CMK (cell line): ENCODE measurements at regions not wholly inside any gene's neighbourhood (a gene's known extent, or its start where the extent isn't known, plus 50 kb on each side); places are given as distances from the start of the nearest gene placed in this dataset.

Source experiments
- DNase-seq: peaks from one replicate; pipeline ENCODE4 v3.0.0-alpha.2; 2010; ENCODE audit warnings: low read depth

DNA sequence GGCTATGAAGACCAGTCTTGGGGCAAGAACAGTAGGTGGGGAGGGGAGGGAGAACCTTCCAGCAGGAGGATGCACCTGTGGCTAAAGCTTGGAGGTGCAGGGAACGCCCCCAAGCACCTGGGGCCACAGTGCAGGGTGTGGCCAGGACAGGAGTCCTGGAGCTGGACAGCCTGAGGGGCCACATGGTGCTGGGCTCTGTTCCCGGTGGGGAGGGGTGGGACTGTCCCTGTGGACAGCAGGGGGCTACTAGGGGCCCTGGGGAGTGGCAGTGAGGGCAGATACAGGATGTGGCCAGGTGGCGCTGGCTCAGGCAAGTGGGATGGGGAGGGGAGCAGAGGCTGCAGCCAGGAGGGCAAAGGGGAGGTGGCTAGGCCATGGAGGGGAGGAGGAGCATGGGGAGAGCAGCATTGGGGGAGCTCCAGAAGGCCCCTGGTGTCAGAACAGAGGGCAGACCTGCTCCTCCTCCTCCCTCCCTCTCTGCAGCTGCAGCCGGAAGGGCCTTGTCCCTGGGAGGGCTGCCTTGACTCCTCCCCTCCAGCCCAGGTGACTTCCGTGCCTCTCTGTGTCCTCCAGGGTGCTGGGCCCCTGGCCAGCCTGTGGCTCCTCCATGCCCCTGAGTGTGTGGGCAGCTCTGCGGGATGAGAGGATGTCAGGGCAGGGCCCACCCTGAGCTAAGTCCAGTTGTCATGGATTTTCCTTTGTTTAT is 68.4 kb upstream of the DLK1 start:
- no peak for DNase-seq

DNA sequence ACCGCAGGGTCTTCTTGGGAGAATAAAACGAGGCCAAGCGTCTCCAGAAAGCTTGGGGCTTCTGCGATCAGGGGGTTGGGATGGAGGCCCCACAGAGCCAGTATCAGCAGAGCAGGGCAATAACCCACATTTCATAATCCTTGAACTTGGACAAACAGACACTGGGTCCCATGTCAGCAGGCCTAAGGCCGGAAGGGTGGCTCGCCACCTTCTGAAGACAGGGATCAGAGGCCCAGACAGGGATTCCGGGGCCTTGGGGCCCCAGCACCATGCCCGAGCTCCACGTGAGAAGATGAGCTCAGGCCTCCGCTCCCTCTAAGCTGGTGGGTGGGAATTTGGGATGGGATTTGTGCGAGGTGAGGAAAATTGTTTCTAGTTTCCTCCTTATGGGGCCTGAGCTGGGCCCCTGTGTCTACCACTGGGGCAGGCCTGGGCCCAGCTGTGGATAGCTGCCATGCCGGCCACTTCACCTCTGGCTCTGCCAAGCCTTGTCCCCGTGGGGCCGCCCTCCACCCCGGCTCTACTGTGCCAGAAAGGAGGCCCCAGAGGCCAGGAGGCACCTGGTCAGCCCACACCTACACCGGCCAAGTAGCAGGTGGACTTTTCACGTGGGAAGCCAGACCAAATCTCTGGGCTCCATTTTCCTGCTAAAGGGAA is 67.2 kb upstream of the DLK1 start:
- DNase-seq, result no peak

DNA sequence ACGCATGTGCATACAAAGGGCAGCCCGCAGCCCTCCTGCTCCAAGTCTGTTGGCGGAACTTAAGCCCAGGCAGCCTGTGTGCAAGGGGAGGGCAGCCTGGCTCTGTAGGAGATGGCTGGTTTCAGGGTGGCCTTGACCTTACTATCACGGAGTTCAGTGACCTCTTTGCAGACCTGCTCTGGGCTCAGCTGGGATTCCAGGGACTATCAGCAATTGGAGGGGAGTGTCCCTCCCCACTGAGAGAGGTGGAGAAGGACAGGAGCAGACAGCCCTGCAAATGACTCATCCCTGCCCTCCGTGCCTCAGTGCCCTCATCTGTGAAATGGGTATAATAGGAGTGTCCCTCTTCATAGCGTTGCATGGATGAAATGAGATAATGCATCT is 66.2 kb upstream of the DLK1 start:
- no peak for DNase-seq

DNA sequence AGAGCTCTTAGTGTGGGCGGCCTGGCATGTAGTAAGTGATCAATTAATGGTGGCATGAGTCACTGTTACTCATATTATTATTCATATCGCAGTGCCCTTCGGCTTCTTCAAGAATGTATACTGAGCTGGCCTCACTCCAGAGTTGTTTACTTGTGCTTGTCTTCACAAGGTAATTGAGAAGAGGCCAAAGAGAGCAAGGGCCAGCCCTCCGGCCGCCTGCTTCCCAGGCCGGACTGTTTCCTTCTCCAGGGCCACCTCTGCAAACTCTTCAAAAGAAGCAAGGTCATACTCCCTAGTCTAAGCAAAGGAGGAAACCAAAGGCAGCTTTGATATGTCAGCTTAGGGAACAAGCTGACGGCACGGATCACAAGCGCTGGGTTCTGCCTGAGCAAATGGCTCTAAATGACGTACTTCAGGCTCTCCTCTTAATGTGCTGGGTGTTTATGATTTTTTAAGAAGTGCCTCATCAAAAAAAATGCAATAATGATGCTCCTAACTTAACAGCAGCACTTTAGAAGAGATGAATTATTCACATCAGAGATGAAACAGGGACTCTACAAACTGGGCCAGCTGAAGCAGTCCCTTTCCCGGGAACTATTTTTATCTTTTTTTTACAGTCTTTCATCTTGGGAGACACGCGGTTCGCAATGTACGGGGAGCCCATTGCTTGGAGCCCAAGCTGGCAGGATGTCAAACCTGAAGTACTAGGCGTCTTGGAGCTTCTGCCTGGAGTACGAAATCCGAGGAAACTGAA is 65.6 kb upstream of the DLK1 start:
- no peak for DNase-seq

DNA sequence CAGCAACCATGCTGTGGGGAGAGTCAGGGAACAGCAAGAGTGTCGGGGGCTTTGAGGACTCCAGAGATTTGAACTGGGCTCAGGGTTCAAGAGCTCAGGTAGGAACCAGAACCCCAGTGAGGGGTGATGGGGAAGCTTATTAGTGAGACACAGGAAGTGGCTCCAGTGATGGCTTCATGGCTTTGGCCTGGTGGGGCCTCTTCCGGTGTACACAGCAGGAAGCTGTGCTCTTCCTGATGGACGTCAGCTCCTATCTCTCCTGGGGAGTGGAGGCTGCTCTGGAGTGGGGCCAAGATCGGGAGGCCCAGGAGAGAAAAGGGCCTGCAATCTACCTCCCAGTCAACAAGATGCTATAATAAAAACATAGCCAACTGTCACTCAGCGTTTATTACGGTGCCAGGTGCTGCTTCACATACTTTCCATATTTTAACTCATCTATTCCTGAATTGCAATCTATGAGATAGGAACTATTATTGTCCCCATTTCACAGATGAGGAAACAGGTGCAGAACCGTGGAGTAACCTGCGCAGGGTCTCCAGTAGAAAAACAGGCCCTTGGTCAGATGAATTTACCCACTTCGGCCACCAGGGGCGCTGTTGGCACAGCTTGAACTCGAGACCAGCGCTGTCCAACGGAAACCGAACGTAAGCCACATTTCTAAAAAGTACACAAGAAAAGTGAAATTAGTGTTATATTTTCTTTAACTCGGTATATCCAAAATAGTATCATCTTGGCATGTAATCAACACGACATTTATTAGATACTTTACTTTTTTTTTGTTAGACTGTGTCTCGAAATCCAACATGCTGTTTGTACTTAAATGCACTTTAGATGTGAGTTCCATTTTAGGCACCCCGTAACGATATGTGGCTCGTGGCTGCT is 63.6 kb upstream of the DLK1 start:
- peak; percentile 84 for DNase-seq

DNA sequence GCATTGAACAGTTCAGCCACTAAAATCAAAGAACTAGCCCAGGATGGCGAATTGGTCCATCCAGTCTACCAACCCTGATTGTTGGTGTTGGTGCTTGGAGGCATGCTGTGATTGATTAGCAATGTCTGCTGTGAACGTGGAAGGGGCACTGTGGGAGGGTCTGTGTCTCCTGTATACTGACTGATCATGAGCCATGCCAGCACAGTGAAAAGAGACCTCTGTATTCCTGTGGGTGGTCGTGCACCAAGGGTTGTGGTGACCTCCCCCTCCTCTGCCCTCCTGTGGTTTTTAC is 63.0 kb upstream of the DLK1 start:
- no peak for DNase-seq

DNA sequence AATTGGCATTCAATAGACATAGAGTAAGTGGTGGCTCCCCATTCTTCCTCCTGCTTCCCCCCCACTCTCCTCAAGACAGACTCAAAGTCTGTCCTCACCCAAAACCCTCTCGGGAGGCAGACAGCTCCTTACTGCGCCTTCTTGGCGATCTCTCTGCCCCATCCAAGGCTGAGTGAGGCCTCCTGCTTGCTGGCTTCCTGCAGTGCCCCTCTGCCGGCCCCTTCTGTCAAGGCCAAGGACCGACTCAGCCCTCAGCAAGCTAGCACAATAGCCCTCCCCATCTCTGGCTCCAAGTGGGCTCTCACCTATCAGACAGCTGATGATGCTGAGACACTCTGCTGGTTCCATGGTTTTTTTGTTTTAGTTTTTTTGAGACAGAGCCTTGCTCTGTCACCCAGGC is 62.5 kb upstream of the DLK1 start:
- DNase-seq, result no peak

DNA sequence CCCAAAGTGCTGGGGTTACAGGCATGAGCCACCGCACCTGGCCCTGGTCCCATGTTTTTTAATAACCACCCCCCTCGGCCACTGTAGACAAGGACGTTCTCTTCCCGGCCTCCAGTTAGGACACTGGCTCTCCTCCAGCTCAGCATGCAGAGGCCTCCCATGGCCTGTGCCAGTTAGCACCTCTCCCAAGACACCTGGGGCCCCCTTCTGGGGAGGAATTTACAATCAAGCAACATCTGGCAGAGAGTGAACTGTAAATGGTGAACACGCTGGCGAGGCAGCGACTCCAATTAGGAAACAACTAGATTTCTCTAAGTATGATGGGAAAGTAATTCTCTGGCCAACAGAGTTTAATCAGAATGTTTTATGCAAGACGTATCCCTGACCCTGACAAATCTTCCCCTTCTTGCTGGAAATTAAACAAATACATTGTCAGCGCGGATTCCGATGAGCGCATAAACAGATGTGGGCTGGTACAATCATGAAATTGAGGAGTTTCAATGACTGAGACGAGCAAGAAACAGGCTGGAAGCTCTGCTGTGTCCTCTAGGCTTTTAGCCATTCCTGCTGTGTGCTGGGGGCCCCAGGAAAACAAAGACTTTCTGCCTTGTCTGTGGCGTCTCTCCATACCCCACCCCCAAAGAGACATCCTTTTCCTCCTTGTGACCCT is 61.7 kb upstream of the DLK1 start:
- DNase-seq, result no peak

DNA sequence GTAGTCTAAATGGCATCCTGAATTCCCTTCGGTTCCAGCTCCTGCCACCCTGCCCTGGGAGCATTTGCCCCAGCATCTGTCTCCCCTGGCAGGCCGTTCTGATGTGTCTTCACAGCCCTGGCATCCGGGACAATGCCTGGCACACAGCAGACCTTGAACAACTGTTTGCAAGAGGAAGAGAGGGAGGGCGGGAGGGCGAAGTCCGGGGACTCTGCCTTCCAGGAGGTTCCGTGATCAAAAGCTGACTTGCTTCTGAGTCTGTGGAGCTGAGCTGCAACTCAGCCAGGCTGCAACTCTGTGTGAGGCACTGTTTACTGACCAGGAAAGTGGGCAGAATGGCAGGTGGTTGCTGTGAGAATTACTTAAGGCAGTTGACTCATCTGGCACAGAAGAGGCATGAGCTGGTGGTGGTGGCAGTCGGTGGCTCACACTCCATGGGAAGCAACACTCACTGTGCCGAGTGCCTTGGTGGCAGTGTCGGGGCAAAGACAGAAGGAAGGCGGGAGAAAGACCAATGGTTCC is 61.1 kb upstream of the DLK1 start:
- no peak for DNase-seq

DNA sequence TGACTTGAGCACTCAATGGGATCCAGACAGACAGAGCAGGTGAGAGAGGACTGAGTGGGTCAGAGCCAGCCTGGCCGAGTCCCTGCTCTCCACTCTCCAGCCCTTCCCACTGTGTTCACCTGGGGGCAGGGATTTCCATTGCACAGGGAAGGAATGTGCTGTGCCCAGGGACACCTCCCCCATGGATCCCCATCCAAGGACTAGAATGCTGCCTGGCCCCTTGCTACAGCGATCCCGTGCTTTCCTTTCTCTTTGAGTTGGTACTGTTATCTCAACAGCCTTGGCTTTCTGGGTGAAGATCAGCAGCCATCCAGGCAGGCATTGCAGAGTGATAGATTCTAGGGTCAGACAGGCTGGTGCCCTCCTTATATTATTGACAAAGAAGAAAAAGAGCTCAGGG is 60.3 kb upstream of the DLK1 start:
- DNase-seq, result no peak

DNA sequence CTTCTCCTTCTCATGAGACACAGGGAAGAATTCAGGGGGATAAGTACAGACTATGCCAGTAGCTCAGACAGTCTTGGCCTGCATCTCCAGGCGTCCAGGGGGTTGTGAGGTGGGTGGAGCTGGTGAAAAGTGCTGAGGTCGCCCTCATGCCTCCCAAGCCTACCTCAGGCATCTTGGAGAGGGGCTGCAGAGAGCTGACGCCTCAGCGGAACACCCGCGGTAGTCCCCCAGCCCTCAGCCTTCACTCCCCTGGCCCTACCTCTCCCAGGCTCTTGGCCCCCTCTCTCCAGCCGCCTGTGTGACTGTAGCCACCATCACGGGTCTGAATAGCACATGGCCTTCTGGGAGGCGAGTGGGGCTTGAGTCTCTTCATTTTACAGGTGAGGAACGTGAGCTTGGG is 59.8 kb upstream of the DLK1 start:
- no peak for DNase-seq

DNA sequence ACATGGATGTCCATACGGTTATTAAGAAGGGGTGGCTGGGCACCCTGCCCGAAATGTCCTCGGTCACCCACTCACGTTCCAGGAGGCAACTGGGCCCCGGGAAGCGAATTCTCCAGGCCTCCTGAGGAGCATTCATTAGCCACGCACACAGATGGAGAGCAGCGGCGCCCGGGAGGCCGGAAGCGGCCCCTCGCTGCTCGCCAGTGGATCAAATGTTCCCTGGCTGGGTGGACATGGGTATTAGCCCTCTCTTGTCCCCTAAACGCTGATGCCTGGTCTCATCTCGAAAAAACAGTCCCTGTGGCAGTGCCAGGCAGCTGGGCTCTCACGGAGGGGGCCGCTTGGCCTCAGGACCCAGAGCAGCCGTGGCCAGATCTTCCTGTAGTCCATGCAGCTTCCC is 59.0 kb upstream of the DLK1 start:
- no peak for DNase-seq

DNA sequence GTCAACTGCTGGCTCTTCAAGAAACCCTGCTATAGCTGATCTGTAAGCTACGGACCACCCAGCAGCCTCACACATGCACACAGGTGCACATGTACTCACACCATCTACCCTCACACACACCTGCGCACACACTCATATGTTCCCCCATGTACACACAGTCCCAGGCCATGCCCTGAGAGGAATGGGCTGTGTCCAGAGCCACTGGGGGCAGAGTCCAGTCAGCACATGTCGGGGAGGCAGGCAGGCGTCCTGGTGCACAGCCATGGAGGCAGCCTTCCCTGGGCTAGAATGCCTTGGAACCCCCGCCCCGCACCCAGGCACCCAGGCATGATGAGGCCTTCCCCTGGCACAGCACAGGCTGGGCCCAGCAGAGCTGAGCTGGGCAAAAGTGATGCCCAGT is 58.3 kb upstream of the DLK1 start:
- DNase-seq, result no peak

DNA sequence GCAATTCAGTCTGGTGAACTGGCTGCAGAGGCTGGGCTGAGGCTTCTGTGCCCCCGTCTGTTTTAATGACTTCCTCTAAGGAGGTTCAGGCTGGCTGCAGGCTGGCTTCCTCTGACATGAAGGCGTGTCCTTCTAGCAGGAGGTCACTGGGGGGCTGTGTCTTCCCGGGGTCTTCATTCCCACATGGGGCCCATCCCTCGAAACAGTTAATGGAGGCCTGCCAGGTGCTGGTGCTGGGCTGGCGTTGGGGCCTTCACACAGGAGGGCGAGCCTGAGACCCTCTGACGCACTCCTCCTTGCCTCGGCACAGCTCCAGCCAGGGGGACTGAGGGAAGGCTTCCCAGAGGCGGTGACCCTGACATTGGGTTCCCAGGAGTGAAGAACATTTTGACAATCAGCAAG is 57.7 kb upstream of the DLK1 start:
- no peak for DNase-seq

DNA sequence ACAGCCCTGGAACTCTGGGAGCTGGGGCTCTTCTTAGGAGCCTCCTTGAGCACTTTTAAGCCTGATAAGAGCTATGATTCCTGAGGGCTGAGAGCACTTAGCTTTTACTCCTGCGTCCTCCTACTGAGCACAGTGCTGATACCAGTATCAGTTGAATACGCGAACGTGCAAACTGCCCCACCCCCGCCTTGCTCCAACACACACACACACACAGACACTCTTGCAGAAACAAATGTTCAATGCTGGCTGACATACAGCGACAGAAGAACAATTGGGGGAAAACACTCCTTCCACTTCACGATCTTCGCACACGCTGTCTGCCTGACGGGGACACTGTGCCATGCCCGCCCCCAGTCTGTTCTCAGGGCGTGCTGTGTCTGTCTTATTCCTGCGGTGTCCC is 57.2 kb upstream of the DLK1 start:
- no peak for DNase-seq

DNA sequence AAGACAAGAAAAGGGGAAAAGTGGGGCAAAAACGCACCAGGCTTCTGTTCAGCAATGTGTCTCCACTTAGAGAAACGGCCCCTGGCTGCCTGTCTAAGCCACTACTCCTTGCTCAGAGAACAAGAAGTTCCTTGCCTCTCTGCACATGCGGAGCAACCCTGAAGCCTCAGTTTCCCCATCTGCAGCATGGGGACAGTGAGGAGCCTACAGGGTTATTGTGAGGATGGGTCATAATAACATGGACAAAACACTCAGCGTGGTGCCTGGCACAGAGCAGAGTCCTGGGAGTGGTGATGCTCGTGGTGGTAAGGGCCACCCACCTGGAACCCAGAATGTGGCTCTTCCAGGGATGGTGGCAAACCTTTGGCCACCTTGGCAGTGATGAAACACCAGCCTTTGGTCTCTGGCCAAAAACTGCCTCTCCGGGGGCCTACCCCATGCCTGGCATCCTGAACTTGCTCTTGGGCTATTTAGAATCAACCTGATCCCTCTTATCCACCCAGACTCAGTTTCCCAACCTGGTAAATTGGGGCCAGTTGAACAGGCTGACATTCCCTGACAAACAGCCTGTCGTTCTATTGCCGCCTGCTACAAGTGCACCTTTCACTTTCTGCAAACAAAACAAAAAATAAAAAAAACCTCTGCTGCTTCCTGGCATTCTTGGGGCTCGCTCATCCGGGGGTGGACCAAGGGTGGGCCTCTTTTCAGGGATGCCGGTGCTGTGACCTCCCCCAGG is 56.5 kb upstream of the DLK1 start:
- no peak for DNase-seq

DNA sequence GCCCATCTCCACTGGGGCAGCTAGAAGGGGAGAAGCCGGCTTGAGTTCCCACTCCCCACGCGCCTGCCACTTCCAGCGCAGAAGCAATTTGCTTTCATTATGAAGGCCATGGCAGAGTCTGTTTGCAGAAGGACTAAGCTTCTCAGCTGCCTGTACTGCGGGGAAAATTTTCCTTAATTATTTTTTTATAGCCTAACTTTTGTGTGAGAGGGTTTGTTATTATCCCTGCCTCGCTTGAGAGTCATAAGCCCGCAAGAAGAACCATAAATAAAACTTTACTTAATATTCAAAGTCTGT is 56.0 kb upstream of the DLK1 start:
- no peak for DNase-seq

DNA sequence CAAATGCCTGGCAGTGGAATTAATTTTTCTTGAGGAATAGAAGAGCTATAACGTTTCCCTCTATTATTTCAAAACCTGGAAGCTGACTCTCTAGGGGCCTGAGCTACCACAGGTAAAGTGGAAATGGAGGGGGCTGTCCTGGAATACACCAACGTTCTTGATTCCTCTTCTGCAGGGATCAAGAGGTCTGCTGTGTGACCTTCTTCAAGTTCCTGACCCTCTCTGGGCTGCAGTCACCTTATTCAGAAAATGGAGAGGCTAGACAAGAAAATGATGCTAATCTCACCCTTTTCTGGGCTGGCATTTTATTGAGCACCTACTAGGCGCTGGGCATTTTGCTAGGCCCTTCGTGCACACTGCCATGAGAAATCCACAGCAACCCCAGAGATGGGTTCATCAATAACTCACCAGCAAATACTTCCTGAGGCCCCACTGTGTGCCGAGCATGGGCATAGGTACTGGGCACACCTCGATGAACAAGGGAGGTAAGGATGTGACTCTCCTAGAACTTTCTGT is 55.2 kb upstream of the DLK1 start:
- no peak for DNase-seq

DNA sequence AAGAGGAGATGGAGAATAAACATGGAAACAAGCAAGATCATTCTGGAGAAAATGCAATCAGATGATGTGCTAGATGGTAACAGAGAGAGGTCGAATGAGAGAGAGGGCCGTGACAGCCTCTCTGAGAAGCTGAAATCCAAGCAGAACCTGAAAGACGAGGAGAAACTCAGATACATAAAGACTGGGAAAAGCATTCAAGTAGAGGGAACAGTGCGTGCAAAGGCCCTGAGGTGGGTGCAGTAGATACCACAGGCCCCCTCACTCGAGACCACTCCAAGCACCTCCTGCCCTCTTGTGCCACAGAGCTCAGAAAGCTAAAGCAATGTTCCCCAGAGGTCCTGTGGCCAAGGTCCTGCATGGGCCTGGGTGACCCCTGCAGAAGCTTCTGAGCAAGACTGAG is 54.8 kb upstream of the DLK1 start:
- no peak for DNase-seq

DNA sequence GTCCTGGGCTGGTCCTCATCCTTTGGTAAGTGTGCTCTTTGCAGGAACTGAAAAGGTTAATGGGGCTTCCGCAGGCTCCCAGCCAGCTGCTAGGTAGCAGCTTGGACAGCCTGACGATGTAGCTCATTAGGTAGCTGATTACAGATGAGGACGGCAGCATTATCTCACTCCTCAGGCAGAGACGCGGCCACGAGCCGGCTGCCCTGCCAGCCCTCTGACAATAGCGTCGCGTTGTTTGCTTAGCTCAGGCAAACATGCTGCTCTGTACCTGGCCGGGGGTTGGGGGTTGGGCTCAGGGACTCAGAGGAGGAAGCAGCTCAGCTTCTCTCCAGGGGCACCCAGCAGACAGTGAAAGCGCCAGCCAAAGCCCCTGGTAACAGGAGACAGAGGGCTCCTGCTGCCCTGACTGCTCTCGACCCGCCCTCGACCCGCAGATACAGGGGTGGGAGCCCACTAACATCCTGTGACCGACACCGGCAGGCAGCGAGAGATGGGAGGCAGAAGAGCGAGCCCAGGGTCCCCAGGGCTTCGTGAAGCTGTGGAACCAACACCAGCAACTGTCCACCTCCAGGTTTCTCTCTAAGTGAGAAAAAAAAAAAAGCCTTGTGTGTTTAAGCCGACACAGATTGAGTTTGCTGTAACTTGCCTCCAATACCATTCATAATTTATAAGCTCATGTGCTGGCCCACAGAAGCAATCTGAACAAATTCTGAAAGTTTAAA is 53.4 kb upstream of the DLK1 start:
- no peak for DNase-seq

DNA sequence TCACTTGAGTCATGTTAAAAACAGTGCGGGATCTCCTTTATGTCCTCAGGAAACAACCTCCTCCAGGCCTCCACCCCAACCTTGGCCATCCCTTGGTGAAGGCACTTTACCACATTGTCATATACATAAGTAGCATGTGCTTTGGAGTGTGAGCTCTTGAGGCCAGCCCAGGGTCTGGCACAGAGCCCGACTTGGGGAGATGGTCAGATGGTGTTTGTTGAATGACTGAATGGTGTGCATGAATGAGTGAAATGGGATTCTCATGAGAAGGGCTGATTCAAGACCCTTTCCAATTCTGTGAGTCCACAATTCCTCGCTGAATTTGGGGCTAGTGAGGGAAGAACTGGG is 52.9 kb upstream of the DLK1 start:
- DNase-seq, result no peak
